HEK293 (cell line): ENCODE measurements at regions not wholly inside any gene's neighbourhood (a gene's known extent, or its start where the extent isn't known, plus 50 kb on each side); places are given as distances from the start of the nearest gene placed in this dataset.

ENCODE experiments used
- CTCF ChIA-PET: fragments of 350-600 bp; formaldehyde crosslinking; extraction: SDS; loops from one replicate; lab custom pipeline; 2021; ENCODE audit warnings: antibody characterized with exemption; lab: Yijun Ruan, JAX
- POLR2A ChIA-PET: fragments of 300-600 bp; formaldehyde crosslinking; extraction: SDS; loops from one replicate; lab custom pipeline; 2020; ENCODE audit warnings: antibody characterized with exemption, inconsistent platforms; lab: Yijun Ruan, JAX
- H3K27ac ChIP-seq: fragments of 200-500 bp; sonication (Bioruptor generic); 2 replicates; pipeline ENCODE4 v1.5.1; 2014; ENCODE audit warnings: low read depth, low read length, control low read depth, inconsistent platforms; ENCODE audit errors: extremely low read depth
- H3K36me3 ChIP-seq, 2 experiments: fragments of 200-500 bp in 1 of 2; sonication (Bioruptor generic) in 1 of 2; 1 replicate in 1 of 2; 2 replicates in 1 of 2; pipeline ENCODE4 v1.5.1; 2014 to 2017; ENCODE audit warnings: inconsistent platforms in 2 of 2, low read length in 2 of 2; ENCODE audit not compliant: control insufficient read depth in 2 of 2, insufficient read depth in 1 of 2
- H3K4me1 ChIP-seq: fragments of 200-500 bp; sonication (Bioruptor generic); 2 replicates; pipeline ENCODE4 v1.5.1; 2014; ENCODE audit warnings: mild to moderate bottlenecking, low read length, inconsistent platforms; ENCODE audit not compliant: control insufficient read depth, insufficient read depth
- H3K4me3 ChIP-seq: 2 replicates; pipeline ENCODE4 v1.5.1; 2011; ENCODE audit warnings: low read depth, mild to moderate bottlenecking, control low read depth, low read length, moderate library complexity
- H3K9me3 ChIP-seq: fragments of 200-500 bp; sonication (Bioruptor generic); 2 replicates; pipeline ENCODE4 v1.5.1; 2014; ENCODE audit warnings: low read depth, low read length, inconsistent platforms; ENCODE audit not compliant: control insufficient read depth, insufficient read depth
- GLIS2 ChIP-seq: fragments of 450-650 bp; formaldehyde crosslinking; IDR thresholded peaks from 2 replicates; pipeline ENCODE4 v1.5.1; 2016; ENCODE audit warnings: missing biosample characterization, missing genetic modification characterization
- KLF16 ChIP-seq: fragments of 450-650 bp; formaldehyde crosslinking; IDR thresholded peaks from 2 replicates; pipeline ENCODE4 v1.5.1; 2017; ENCODE audit warnings: missing biosample characterization, missing genetic modification characterization
- OVOL3 ChIP-seq: fragments of 450-650 bp; formaldehyde crosslinking; IDR thresholded peaks from 2 replicates; pipeline ENCODE4 v1.5.1; 2016; ENCODE audit warnings: missing biosample characterization, missing genetic modification characterization
- SALL2 ChIP-seq: fragments of 450-650 bp; formaldehyde crosslinking; IDR thresholded peaks from 2 replicates; pipeline ENCODE4 v1.5.0; 2017; ENCODE audit warnings: missing biosample characterization, mild to moderate bottlenecking, missing genetic modification characterization, borderline replicate concordance
- SETDB1 ChIP-seq: IDR thresholded peaks from one replicate; pipeline ENCODE4 v1.6.1; 2017; ENCODE audit warnings: mild to moderate bottlenecking, low read length, moderate library complexity, mixed read lengths; ENCODE audit not compliant: insufficient read length
- ZNF24 ChIP-seq: fragments of 450-650 bp; formaldehyde crosslinking; IDR thresholded peaks from 2 replicates; pipeline ENCODE4 v1.5.1; 2016; ENCODE audit warnings: missing biosample characterization, missing genetic modification characterization
- ZNF302 ChIP-seq: fragments of 450-650 bp; formaldehyde crosslinking; IDR thresholded peaks from 2 replicates; pipeline ENCODE4 v1.5.1; 2016; ENCODE audit warnings: missing biosample characterization, missing genetic modification characterization, low read depth
- ZNF600 ChIP-seq: fragments of 450-650 bp; formaldehyde crosslinking; IDR thresholded peaks from 2 replicates; pipeline ENCODE4 v1.5.1; 2016; ENCODE audit warnings: missing biosample characterization, missing genetic modification characterization
- ZNF791 ChIP-seq: fragments of 450-650 bp; formaldehyde crosslinking; IDR thresholded peaks from 2 replicates; pipeline ENCODE4 v1.5.1; 2016; ENCODE audit warnings: missing biosample characterization, missing genetic modification characterization
- TF ChIP-seq, protein P1 (sequence below): fragments of 450-650 bp; formaldehyde crosslinking; IDR thresholded peaks from 2 replicates; pipeline ENCODE4 v1.5.1; 2016; ENCODE audit warnings: missing biosample characterization, missing genetic modification characterization
- TF ChIP-seq, protein P2 (sequence below): fragments of 450-650 bp; formaldehyde crosslinking; IDR thresholded peaks from 2 replicates; pipeline ENCODE4 v1.5.1; 2016; ENCODE audit warnings: missing biosample characterization, missing genetic modification characterization
- TF ChIP-seq, protein P3 (sequence below): fragments of 450-650 bp; formaldehyde crosslinking; IDR thresholded peaks from 2 replicates; pipeline ENCODE4 v1.5.1; 2016; ENCODE audit warnings: missing biosample characterization, missing genetic modification characterization
- TF ChIP-seq, protein P4 (sequence below): fragments of 450-650 bp; formaldehyde crosslinking; IDR thresholded peaks from 2 replicates; pipeline ENCODE4 v1.5.1; 2017; ENCODE audit warnings: missing biosample characterization, missing genetic modification characterization

DNA sequence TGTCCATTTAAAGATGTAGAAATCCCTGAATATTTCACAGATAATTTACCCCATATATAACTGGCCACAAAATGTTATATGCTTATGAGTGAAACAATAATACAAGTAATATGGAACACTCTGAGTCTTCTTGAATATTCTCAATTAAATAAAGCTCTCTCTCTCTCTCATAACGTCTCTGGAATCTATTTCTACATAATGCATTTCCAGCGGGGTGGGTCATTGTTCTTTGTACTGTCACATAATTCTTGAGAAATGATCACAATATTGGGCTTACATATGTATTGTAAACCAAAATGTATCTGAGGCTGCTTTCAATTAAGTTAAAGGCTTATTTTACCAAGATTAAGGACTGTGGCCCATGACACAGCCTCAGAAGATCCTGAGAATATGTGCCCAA, 596.3 kb downstream of the FAT4 start:
- Histone ChIP-seq H3K36me3 (no peaks in the 10 kb centered on the region), H3K4me1 (no peaks in the 10 kb centered on the region), H3K27ac (no peak overlapping the region), H3K9me3 (no peaks in the 10 kb centered on the region), H3K4me3 (no peak overlapping the region)
- no peak for TF ChIP-seq ZNF24 (tag by site-specific recombination)
- ChIA-PET POLR2A (no interaction called here), CTCF (interaction anchor here (1.0 kb wide), 1 partner anchor 10 kb away, joined by 4 read pairs; no protein-coding TSS in a partner anchor)

DNA sequence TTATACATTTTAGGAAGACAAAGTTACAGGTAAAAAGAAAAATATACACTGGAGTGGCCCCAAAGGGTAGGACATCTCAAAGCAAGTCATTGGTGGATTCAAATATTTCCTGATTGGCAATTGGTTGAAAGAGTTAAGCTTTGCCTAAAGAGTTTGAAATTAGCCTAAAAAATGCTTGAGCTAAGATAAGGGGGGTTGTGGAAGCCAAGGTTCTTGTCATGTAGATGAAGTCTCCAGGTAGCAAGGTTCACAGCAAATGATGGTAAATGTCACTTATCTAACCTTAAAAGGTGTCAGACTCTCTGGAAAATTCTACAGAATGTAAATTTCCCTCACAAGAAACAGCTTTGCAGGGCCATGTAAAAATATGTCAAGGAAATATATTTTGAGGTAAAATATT, 596.7 kb downstream of the FAT4 start:
- Histone ChIP-seq H3K36me3 (no peaks in the 10 kb centered on the region), H3K4me1 (no peaks in the 10 kb centered on the region), H3K4me3 (no peak overlapping the region), H3K27ac (no peak overlapping the region), H3K9me3 (no peaks in the 10 kb centered on the region)
- TF ChIP-seq ZNF600 (tag by site-specific recombination): no peak
- TF ChIP-seq, protein P1, sequence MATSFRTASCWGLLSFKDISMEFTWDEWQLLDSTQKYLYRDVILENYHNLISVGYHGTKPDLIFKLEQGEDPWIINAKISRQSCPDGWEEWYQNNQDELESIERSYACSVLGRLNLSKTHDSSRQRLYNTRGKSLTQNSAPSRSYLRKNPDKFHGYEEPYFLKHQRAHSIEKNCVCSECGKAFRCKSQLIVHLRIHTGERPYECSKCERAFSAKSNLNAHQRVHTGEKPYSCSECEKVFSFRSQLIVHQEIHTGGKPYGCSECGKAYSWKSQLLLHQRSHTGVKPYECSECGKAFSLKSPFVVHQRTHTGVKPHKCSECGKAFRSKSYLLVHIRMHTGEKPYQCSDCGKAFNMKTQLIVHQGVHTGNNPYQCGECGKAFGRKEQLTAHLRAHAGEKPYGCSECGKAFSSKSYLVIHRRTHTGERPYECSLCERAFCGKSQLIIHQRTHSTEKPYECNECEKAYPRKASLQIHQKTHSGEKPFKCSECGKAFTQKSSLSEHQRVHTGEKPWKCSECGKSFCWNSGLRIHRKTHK (tag by site-specific recombination): no peak
- no peak for TF ChIP-seq SALL2 (tag by site-specific recombination)
- no peak for TF ChIP-seq ZNF791 (tag by site-specific recombination)
- TF ChIP-seq, protein P2, sequence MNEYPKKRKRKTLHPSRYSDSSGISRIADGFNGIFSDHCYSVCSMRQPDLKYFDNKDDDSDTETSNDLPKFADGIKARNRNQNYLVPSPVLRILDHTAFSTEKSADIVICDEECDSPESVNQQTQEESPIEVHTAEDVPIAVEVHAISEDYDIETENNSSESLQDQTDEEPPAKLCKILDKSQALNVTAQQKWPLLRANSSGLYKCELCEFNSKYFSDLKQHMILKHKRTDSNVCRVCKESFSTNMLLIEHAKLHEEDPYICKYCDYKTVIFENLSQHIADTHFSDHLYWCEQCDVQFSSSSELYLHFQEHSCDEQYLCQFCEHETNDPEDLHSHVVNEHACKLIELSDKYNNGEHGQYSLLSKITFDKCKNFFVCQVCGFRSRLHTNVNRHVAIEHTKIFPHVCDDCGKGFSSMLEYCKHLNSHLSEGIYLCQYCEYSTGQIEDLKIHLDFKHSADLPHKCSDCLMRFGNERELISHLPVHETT (tag by site-specific recombination): no peak
- TF ChIP-seq GLIS2: no peak
- TF ChIP-seq, protein P3, sequence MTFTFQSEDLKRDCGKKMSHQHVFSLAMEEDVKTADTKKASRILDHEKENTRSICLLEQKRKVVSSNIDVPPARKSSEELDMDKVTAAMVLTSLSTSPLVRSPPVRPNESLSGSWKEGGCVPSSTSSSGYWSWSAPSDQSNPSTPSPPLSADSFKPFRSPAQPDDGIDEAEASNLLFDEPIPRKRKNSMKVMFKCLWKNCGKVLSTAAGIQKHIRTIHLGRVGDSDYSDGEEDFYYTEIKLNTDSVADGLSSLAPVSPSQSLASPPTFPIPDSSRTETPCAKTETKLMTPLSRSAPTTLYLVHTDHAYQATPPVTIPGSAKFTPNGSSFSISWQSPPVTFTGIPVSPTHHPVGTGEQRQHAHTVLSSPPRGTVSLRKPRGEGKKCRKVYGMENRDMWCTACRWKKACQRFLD (tag by site-specific recombination): no peak
- no peak for TF ChIP-seq SETDB1
- no peak for TF ChIP-seq ZNF302 (tag by site-specific recombination)
- TF ChIP-seq KLF16: no peak
- TF ChIP-seq, protein P4, sequence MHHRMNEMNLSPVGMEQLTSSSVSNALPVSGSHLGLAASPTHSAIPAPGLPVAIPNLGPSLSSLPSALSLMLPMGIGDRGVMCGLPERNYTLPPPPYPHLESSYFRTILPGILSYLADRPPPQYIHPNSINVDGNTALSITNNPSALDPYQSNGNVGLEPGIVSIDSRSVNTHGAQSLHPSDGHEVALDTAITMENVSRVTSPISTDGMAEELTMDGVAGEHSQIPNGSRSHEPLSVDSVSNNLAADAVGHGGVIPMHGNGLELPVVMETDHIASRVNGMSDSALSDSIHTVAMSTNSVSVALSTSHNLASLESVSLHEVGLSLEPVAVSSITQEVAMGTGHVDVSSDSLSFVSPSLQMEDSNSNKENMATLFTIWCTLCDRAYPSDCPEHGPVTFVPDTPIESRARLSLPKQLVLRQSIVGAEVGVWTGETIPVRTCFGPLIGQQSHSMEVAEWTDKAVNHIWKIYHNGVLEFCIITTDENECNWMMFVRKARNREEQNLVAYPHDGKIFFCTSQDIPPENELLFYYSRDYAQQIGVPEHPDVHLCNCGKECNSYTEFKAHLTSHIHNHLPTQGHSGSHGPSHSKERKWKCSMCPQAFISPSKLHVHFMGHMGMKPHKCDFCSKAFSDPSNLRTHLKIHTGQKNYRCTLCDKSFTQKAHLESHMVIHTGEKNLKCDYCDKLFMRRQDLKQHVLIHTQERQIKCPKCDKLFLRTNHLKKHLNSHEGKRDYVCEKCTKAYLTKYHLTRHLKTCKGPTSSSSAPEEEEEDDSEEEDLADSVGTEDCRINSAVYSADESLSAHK (tag by site-specific recombination): no peak
- TF ChIP-seq ZNF24 (tag by site-specific recombination): no peak
- POLR2A ChIA-PET: no interaction called here
- CTCF ChIA-PET: no interaction called here

DNA sequence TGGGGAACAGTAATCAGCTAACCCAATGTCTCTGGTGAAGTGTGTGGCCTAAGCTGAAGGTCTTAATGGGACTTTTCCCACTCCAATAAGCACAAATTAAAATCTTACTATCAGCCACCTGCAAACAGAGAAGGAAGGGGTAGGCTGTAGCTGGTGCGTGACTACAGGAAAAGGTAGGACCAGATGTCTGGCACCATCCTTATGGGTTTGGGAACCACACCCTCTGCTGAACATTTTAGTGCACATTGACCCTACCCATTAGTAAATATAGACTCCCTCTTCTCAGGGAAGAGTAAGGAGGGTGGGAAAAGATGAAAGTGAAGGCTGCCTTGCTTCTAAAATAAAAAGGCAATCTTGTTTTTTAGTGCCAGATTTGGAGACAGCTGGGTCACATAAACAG, 602.8 kb downstream of the FAT4 start:
- ChIA-PET CTCF (no interaction called here), POLR2A (no interaction called here)
- Histone ChIP-seq H3K4me1 (no peaks in the 10 kb centered on the region), H3K9me3 (no peaks in the 10 kb centered on the region), H3K36me3 (no peaks in the 10 kb centered on the region), H3K4me3 (no peak overlapping the region), H3K27ac (no peak overlapping the region)
- TF ChIP-seq SETDB1: no peak
- TF ChIP-seq, protein P4 (tag by site-specific recombination): no peak
- TF ChIP-seq OVOL3 (tag by site-specific recombination): no peak
